GM12891 (cell line): ENCODE measurements at regions not wholly inside any gene's neighbourhood (a gene's known extent, or its start where the extent isn't known, plus 50 kb on each side); places are given as distances from the start of the nearest gene placed in this dataset.

Experiments
- DNase-seq: peaks from one replicate; pipeline ENCODE4 v3.0.0; 2011; ENCODE audit warnings: low spot score; ENCODE audit not compliant: insufficient read length
- FAIRE-seq: peaks from 2 replicates; lab custom pipeline; 2011; peaks lifted over from hg19 to GRCh38; lab: Jason Lieb, UNC
- PAX5 ChIP-seq: IDR thresholded peaks from 2 replicates; pipeline ENCODE4 v1.6.1; 2011; ENCODE audit warnings: low read length, moderate library complexity, mild to moderate bottlenecking; ENCODE audit not compliant: insufficient read depth, severe bottlenecking
- POLR2A ChIP-seq: IDR thresholded peaks from 2 replicates; pipeline ENCODE4 v1.6.1; 2011; ENCODE audit warnings: low read depth, low read length, control low read depth
- POLR2AphosphoS5 ChIP-seq: IDR thresholded peaks from 2 replicates; pipeline ENCODE4 v1.6.1; 2011; ENCODE audit warnings: low read depth, low read length, control low read depth
- POU2F2 ChIP-seq: IDR thresholded peaks from 2 replicates; pipeline ENCODE4 v1.6.1; 2011; ENCODE audit warnings: low read depth, mild to moderate bottlenecking, control low read depth, low read length, moderate library complexity
- SPI1 ChIP-seq: IDR thresholded peaks from 2 replicates; pipeline ENCODE4 v1.6.1; 2011; ENCODE audit warnings: low read depth, low read length, control low read depth
- TAF1 ChIP-seq: IDR thresholded peaks from 2 replicates; pipeline ENCODE4 v1.6.1; 2011; ENCODE audit warnings: low read depth, low read length, control low read depth

DNA sequence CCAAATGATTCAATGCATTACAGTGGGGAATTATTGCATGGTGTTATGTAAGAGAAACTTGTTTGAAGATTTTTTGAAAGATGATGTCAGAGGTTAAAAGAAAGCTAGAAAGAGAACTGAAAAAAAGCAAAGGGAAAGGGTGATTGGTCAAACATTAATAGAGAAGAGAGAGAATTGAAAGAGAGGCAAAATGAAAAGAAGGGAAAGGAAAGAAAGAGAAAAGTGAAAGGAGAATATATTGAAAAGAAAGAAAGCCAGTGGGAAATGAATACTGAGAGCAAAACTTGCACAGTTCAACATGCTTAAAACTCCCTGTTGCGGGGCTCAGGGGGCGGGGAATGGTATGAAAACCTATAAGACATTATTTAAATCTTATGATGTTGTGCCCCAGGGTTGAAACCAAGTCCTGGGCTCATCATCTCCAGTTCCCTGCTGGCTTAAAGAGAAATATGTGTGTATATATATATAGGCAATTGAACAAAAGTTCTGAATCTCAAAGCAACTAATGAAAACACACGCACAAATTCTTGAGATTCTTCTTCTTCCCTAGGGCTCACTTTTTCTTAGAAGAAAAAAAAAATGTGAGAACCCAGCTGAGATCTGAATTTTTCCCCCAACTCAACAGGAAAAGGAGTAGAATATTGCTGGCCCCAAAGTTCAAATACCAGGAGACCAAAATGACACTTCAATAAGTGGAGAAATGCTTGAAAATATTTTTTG lies 2045.9 kb upstream of the CELF4 start:
- no peak for TF ChIP-seq POU2F2
- no peak for TF ChIP-seq POLR2AphosphoS5
- DNase-seq (no peak), FAIRE-seq (no peak)

DNA sequence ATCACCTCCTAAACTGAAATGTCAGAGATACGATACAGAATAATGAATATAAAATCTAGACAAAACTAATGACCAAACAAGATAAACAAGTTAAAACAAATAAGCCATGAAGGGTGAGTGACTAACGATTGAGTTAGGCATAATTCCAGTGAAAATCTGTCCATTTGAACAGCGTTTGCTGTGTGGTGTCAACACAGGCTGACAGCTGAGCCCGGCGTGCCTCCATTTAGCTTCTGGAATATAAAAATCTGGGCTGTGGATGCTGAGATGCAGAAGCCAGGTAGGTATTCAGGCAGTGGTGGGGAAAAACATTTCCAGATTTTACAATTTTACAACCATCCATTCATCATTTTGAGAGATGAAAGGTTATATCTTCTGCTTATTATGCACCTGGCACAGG lies 2041.4 kb upstream of the CELF4 start:
- TF ChIP-seq POU2F2 (no peak), POLR2AphosphoS5 (no peak)
- DNase-seq, result no peak
- no peak for FAIRE-seq

DNA sequence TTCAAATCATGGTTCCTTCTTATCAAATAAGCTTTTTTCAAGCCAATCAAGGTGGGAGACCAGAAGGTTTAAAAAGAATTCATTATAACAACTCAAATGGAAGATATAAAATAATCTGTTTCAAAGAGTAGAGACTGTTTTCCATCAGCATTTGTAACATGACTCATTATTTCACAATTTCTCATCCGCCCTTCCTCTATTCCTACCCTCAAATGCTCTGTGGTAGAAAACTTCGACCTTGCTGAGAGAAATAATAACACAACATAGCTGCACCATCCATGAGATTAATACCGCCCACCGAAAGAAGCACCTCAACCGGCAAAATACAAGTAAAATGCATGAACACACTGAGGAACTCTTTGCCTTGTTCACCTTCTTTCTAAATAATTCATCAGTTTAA lies 2039.2 kb upstream of the CELF4 start:
- no peak for DNase-seq

DNA sequence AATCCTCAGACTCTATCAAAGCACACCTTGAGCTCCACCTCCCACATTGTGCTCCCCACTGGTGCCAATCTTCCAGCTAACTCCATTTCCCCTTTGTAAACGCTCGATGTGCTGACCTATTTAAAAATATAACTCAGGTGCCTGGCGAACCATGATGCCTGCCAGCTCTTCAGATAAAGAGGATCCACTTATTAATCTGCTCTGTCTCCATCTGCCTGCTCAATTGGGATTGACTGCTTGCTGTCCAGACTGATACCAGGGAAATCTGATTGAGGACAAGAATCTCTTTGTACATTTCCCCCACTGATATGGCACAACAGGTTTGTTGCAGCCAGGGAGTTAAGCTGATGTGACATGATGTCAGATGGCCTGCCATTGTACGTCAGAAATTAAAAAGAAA lies 2036.5 kb upstream of the CELF4 start:
- FAIRE-seq (no peak), DNase-seq (no peak)
- TF ChIP-seq POU2F2, result no peak
- no peak for TF ChIP-seq POLR2AphosphoS5
- no peak for TF ChIP-seq POLR2A
- TF ChIP-seq TAF1, result no peak
- TF ChIP-seq PAX5, result no peak
- TF ChIP-seq SPI1, result no peak

More for the DNA sequence above, 2039.2 kb upstream of the CELF4 start:
- no peak for FAIRE-seq
- TF ChIP-seq POLR2AphosphoS5 (no peak), POU2F2 (no peak), SPI1 (no peak), TAF1 (no peak), POLR2A (no peak), PAX5 (no peak)

DNA sequence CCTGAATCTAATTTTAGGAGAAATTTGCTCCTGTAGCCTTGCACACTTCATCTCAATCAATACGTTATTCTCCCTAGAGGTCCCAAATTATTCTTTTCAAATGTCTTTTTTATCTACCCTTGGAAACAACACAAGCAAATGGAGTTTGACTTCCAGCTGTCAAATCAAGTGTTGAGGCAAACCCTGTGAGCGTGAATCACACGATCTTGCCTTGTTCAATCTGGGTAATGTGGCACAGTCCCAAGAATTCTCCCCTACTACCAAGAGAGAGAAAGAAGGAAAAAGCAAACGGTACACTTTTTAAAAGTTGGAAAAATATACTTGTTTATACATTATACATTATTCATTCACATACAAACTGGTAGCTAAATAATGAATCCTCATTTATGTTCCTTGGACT lies 2035.3 kb upstream of the CELF4 start:
- TF ChIP-seq TAF1 (no peak), SPI1 (no peak), POLR2AphosphoS5 (no peak), PAX5 (no peak), POU2F2 (no peak), POLR2A (no peak)
- DNase-seq, result no peak
- no peak for FAIRE-seq

DNA sequence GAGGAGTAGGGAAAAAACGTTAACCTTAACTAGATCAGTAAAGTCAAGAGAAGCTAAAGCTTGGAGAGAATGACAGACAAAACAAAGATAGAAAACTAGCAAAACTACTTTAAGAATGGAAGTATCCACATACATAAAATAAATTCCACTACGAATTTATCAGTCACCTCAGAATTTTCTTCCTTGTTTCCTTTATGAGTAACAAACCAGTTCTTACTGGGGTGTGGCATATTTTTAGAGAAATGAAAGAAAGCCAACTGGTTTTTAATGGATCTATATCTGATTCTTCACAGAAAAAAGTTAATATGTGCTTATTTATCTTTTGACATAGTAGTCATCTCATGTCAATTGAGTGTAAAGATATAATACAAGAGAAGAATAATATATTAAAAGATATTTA lies 2033.7 kb upstream of the CELF4 start:
- FAIRE-seq (no peak), DNase-seq (no peak)
- no peak for TF ChIP-seq POLR2A
- TF ChIP-seq TAF1, result no peak
- TF ChIP-seq POLR2AphosphoS5, result no peak
- no peak for TF ChIP-seq SPI1
- no peak for TF ChIP-seq PAX5
- TF ChIP-seq POU2F2, result no peak

DNA sequence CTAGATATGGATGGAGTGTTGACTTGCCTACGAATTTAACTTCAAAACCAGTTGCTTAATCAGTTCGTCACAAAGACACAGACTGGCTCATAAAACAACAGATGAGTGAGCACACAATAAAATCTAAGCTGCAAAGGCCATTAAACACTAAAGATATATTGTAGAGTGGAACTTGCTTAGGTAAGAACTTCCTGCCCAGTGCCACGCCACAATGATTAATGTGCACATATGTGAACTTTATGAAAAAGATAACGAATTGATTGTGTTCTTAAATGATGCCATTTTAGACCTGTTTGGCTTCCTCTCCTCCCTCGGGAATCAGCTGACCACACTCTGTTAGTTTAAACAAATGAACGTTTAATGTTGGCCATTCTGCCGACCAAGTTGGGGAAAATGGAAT lies 2031.3 kb upstream of the CELF4 start:
- FAIRE-seq (no peak), DNase-seq (no peak)
- TF ChIP-seq POLR2A (no peak), POU2F2 (no peak)

DNA sequence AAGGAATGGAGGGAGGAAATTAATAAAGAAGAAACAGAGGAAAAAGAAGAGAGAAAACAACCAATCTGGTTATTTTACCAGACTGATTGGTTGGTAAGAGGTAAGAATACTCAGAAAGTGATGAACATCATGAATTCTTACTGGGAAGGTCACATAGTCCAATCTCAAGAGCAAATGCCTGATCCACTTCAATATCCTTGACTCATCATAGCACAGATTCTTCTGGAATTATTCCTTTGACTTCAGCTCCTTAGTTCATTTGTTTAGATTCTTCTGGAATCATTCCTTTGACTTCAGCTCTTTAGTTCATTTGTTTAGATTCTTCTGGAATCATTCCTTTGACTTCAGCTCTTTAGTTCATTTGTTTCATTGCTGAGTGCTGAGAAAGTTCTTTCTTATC lies 2030.6 kb upstream of the CELF4 start:
- FAIRE-seq, result no peak
- DNase-seq, result no peak
- TF ChIP-seq POLR2AphosphoS5 (no peak), POU2F2 (no peak), SPI1 (no peak), POLR2A (no peak), TAF1 (no peak), PAX5 (no peak)

DNA sequence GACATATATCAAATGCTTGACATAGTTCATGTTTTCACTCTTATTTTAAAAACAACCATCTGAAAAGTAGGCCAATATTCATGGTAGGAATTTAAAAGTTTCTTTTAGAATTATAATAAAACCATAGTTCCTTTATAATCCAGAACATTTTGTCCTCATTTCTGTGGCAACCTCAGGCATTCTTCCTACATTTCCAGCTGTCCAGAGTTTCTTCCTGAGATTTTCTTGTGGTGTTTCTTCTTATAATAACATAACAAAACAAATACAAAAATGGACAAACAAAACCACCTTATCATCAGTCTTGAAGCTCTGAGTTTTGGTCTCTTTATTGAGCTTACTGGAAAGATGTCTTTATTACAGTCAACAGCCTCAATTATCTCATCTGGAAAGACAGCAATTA lies 2028.6 kb upstream of the CELF4 start:
- no peak for FAIRE-seq
- TF ChIP-seq POU2F2 (no peak), TAF1 (no peak), SPI1 (no peak), POLR2A (no peak), PAX5 (no peak), POLR2AphosphoS5 (no peak)
- no peak for DNase-seq

DNA sequence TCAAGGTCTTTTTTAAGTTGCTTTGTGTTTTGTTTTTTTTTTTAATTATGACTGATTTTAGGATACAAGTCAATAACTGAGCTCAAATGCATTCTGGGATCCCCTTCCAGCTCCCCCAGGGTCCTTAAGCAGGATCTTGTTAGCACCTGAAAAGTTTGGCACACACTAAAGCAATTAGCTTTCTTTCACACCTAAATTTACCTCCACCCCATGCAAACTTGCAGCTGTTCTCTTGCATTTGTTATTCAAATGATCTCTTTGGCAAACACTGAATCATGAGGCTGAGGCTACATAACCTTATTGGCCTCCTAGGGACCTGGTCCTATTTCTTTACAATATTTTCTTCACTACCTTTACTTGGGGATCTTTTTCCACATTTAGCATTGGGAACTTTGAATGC lies 2026.1 kb upstream of the CELF4 start:
- no peak for TF ChIP-seq TAF1
- TF ChIP-seq PAX5, result no peak
- TF ChIP-seq POLR2A, result no peak
- no peak for TF ChIP-seq POLR2AphosphoS5
- no peak for TF ChIP-seq POU2F2
- no peak for TF ChIP-seq SPI1
- FAIRE-seq, result no peak
- no peak for DNase-seq

DNA sequence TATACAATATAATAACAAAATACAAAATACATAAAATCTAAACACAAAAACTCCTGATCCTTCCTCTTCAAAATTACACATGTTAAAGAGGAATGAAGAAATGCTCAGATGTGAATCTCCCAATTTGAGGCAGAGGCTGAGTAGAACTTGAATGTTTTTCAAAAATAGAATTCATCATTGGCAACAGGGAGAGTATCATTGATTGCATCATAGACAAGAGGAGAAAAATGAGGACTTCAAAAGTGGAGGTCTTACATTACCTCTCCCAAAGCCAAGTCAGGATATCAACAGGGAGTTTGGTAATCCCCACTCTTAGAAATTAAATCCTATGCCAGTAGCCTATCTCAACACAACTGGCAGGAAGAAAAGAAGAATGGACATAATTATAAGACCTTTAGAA lies 2023.9 kb upstream of the CELF4 start:
- no peak for DNase-seq
- FAIRE-seq, result no peak
- TF ChIP-seq TAF1 (no peak), PAX5 (no peak), POU2F2 (no peak), SPI1 (no peak), POLR2AphosphoS5 (no peak), POLR2A (no peak)
